HG02571 (cell line): ENCODE measurements at regions not wholly inside any gene's neighbourhood (a gene's known extent, or its start where the extent isn't known, plus 50 kb on each side); places are given as distances from the start of the nearest gene placed in this dataset.

Experiments used
- ATAC-seq: cut with Tn5 transposase; IDR thresholded peaks from one replicate; pipeline ENCODE4 v1.9.1; 2021; ENCODE audit warnings: mild to moderate bottlenecking, moderate library complexity; ENCODE audit not compliant: unreplicated experiment

DNA sequence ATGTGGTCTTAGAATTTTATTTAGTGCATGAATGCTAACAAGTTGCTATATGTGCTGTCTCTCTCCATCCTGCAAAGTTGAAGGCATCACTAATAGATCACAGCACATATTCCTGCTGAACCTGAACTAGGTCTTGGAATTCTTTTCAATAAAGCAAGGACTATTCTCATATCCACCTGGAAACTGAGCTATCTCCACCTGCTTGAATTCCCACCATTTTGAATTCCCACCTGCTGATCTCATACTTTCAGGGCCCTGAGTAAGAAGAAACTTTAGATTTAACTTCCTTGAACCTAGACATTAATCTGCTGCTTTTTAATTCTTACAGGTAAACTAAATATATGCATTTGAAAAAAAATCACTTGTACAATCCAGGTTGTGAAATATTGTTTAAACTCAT lies 445.3 kb upstream of the CCL2 start:
- ATAC-seq: no peak

DNA sequence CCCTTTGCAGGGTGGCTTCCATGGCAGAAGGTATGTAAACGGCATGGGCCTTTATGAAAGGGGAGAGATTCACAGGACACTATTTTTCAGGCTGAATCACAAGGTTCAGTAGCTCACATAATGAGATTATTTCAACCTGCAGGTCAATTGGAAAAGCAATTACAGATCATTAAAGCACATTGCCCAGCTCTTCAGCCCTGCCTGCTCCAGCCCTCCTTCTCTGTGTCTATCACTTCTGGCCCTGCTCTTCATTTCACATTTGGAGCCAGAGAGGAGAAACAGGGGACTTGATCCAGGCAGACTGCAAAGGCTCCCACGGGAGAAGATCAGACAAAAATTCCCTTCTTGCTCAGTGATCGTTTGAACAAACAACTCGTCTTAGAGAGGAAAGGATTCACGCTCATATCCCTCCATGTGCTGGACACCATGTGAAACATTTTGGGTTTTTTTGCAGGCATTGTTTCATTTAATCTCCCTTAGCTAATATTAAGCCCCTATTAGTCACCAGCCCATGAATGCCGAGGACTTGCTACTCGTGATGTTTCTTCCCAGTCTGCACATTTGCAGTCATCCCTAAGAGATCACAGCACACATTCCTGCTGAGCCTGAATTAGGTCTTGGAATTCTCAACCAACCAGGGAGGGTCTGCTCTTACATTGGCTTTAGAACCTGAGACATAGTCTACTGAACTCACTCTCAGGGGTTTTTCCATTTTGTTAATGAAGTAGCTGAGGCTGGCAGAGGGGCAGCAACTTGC lies 443.9 kb upstream of the CCL2 start:
- ATAC-seq: no peak

DNA sequence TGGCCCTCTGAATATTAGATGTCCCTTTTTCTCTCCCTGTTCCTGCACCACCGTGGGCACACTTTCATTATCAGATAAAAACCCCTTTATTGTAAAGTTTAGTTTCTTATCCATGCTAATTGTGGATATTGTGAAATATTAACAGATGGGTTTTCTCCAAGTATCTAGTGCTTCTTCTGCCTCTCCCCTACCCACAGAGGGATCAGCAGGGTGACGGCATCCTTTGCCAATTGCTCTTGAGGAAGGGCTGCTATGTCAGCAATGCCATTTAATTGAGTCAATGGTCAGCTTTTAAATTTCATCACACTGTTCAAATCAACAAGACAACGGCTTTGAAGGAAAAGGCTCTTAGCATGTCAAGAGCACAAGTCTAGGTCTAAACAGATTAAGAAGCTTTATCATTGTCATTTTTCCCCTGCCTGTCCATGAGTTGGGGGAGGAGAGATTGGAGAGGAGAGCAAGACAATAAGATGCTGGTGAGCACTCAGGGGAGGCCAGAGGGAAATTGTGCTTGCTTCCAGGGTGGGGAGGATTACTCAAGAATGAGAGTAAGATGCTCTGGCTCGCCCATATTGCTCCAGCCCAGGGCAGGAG lies 443.0 kb upstream of the CCL2 start:
- no peak for ATAC-seq

DNA sequence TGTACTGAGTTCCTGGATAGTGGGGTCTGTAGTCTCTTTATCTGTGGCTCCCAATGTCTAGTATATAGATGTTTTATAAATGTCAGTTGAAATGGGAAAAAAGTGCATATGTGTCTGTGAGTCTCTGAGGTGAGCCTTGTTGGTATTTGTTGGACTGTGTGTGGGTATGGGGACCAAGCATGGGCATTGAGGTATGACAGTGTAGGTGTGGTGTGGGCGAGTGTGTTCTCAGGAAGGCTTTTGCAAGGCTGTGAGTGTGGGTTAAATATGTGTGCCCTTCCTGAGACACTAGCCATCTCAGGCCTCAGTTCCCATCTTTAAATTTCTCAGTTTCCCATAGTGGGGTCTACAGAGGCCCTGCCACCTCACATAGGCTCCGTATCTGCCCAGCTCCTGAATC lies 440.2 kb upstream of the CCL2 start:
- ATAC-seq: no peak

DNA sequence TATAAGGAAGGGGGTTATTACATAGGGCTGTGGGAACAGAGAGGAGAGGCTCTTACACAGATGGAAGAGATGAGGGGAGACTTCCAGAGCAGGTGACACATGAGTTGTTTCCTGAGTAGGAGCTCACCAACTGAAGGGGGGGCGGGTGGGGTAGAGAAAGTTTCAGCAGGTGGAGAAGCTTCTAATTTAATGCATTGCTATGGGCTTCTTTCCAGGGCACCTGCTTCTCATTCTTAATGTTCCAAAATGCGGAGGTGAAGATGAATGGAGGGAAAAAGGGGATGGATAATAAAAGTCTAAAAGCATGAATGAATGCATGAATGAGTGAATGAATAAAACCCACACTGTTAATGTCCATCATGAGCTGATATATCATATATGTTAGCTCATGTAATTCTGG lies 439.0 kb upstream of the CCL2 start:
- no peak for ATAC-seq

DNA sequence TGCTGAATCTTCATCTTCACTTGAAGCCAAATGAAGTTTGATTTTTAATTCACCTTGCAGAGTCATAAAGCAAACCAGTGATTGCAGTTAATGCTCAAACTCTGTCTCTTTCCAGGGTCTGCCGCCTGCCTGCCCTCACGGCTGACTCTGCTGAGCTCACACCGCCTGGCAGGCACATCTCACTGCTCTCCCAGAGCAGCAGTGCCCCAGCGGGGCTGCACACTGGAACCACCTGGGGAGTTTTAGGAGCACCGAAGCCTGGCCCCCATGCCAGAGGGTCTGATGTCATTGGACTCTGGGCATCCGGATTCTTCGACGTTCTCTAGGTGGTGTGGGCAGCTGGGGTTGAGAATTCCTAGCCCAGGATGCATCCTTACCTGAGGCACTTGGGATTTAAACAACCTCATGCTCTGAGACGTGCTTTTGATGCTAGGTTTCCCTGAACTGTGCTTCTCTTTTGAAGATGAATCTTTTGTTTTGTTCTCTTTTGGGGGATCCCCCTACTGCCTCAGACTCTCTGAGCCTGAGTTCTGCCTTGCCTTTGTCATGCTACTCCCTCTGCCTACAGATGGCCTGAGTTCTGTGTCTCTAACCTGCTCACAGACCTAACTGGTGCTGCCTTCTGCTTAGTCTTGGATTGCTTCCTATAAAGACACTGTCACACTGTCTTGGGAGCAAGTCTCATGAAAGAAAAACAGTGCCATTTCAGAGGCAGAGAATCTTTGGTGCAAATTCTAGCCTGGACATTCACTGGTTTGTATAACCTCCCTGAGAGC lies 438.1 kb upstream of the CCL2 start:
- ATAC-seq: no peak

DNA sequence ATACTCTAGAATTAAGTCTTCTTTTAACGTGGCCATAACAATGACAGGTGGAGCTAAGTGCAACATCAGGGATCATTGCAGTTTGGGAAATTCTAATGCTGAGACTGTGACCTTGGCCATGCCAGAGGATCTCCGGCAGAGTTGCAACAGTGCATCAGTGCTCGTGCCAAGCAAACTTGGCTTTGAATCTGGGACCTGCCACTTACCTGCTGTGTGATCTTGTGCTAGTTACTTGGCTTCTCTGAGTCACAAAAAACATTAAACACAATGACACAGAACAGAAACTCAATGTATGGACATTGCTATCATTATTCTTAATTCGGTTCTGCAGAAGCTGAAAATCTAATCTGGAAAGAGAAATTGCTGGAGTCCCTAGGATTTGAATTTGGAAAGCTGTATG lies 435.5 kb upstream of the CCL2 start:
- no peak for ATAC-seq

DNA sequence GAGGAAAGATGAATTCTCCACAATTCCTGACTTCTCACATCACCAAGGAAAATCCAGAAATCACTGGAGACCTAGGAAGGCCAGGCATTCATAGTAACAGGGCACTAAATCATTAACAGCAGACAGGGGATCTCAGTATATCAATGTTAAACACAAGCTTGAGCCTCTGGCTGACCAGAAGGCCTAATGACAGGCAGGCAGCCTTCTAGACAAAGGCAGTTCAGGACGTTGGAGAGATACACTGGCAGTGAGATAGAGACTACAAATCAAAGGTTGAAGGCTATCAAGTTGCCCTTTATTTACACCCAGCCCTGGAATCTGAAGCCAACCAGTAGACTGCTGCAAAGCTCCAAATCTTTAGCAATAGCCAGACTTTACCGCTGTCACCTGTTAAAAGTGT lies 422.8 kb upstream of the CCL2 start:
- ATAC-seq: no peak

DNA sequence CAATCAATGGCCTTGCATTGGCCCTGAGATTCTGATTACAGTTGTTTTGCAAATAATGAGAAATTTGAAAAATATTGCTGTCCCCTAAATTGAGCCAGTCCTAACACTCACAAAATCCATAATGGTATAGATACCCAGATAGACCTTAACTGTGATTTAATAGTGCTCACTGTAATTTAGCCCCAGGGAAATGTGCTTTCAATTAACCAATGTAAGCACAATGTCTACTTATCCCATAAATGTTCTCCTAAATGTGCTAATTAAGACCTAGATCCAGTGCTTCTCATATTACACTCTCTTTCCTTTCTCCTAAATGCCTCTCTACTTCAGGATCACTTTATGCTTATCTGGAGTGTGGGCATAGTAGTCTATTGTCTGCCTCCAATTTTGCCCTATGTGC lies 417.8 kb upstream of the CCL2 start:
- ATAC-seq: no peak

DNA sequence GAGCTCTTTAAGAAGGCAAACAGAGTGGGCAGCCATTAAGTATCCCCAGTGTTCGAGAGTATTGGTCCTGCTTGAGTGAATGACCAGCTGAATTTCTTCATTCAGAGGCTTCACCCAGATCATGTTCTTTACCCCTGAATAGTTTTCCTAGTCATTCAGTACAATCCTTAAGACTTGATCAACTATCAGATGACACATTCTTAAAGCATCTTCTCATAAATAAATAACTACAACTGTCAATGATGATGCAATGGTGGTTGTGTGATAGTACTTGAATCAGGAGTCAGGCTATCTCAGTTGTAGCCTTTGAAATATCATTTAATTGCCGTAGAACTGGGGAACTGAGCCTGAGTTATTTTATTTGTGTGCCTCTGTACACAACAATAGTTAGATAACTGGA lies 416.8 kb upstream of the CCL2 start:
- ATAC-seq: no peak

DNA sequence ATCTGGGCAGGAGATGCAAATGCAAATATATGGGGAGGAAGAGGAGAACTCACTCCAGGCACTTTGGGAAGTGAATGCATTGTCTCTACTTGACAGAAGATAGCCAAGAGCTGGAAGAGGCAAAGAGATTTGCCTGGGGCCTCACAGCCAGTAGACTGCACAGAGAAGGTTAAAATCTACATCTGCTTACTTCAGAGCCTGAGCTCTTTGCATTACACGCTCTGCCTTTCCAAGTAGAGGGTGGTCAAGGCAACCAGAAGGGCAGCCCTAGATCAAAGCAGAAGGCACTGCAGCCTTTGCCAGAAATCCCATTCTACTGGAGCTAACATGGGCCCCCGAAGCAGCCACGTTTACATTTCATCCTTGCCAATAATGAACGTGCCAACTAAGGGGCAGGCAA lies 407.2 kb upstream of the CCL2 start:
- ATAC-seq: no peak

DNA sequence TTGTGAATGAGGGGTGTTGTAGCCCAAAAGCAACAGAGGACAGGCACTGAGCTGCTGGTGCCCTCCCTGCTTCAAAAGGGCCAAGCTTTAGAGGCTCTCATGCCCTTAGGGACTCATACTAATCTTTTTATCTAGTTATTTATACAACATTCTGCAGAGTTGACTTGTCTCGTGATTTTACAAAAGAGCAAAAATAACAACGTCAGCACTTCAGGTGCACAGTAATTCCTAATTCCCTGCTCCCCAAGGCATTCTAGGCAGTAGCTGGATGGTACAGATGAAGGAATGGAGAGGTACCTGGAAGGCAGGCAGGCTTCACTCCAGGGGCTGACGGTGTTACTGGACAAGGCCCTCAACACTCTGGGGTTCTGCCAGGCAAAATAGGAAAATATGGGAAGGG lies 406.7 kb upstream of the CCL2 start:
- no peak for ATAC-seq

DNA sequence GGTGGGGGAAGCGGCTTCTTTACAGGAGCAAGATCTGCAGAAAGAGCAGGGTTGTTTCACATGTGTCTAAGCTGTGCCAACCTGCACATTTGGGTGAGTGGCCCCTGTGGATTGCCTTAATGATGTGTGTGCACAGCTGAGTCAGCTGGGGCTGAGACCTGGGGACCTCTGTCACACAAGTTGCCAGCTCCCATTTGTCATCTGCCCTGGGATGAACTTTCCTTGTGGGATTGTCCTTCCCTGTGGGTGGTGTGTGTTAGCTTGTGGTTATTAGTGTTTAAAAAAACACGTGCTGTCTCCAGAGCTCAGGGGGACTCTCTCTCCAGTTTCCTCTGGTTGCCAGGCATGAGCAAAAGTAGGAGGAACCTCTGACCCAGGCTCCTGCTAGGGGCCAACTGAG lies 400.5 kb upstream of the CCL2 start:
- no peak for ATAC-seq

DNA sequence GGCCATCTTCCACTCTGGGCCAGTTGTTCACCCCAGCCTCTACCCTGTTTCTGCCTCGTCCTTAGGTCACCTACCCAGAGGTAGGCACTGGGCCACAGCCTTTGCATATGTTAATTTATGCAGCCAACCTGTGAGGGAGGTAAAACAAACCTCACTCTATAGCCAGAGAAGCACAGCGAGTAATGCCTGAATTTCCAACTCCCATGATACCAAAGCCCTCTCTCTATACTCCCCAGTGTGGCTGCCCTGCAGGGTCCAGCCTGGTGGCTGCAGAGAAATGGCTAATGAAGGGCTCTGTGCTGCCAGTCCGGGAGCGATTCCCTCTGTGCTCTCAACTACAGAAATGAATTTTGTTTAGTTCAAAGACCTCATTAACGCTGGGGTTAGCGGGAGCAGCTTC lies 397.0 kb upstream of the CCL2 start:
- no peak for ATAC-seq

DNA sequence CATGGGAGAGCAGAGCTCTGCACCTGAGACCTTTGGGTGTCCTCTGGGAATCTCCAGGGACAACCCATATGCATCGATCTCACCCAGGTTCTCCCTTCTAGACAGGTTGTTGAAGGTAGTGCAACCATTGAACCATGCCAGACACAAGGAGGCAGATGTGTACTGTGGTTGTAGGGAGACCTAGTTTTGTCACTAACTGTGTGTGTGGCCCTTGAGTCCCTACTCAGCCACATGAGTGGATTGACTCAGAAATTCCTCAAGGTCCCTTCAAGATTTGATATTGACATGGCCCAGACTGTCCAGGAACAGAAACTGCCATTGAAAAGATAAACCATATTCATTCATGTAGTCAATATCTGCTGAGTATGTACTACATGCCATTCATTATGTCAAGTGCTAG lies 396.4 kb upstream of the CCL2 start:
- ATAC-seq: no peak

DNA sequence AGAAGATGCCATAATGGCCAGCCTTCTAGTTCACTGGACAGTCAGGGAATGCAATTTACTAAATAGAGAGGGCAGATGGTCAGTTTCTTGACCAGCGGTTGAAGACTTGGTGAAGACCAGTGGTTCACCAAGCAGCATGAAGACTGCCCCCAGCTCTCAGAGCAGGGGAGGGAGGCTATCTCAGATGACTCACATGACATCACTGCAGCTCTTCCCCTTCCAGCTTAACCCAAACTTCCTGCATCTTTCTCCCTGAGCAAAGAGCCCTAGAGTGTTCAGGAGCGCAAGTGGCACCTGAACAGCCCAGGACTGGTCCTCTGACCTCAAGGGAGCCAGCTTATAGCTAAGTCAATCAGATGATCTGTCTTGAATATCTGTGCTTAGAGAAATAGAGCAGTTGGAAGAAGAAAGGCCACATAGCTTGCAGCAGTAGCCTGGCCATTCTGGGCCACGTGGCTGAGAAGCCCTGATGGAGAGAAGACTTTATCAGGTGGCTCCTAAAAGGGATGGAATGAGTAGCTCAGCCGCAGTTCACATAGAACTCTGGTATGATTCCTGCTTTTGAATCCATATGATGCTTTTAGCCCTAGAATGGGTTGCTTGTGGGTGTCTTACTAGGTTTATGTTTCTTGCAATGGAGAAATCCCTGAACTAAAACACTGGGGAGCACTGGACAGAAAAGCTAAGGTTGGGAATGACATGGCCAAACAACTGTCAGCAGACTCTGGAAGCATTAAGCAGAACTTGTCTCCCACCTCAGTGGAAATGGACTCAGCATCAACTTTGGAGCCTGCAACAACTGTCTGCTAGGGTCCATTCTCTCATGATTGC lies 392.1 kb upstream of the CCL2 start:
- ATAC-seq: no peak

DNA sequence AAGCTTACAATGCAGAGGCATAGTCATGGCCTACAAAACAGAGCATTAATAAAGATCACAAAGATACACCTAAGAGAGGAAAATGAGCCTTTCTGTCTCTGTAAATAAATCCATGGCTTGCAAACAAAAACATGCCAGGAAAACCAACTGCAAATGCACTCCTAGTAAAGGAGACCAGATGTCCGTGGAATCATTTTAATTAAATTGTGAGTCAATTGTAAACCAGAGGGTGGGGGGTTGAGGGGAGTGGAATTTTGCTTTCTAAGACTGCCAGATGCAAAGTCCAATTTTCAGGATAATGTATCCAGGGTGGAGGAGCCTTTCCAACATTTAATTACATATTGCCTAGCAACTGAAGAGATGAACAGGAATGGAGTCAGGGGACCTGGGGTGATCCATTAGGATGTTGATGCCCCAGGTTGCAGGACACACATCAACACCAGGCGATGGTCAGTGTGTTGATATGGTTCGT lies 390.3 kb upstream of the CCL2 start:
- ATAC-seq: no peak

DNA sequence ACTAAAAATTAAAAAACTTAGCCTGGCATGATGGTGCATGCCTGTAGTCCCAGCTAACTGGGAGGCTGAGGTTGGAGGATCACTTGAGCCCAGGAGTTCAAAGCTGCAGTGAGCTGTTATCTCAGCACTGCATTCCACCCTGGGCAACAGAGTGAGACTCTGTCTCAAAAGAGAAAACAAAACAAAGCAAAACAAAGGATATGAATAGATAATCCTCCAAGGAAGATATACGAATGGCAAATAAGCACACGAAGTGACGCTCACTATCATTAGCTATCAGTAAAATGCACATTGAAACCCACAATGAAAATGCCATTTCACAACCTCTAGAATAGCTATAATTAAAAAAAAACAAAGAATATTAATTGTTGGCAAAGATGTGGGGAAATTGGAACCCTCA lies 386.2 kb upstream of the CCL2 start:
- no peak for ATAC-seq

DNA sequence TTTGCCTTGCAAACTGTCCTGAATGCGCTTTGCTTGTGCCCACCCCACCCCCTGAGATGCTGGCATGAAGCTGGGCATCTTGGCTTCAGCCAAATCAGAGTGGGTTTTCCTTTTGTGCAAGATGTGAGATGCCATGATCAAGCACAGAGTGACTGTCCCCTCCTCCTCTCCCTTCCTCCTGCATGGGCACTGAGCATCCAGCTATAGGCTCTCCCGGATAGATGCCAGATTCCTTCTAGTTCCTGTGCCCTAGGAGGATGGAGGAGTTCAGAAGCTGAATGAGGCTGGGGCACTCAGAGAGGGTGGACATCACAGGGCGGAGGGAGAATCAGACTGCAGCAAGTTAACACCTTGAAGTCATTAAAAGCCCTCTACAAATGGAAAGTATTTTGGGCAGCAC lies 384.1 kb upstream of the CCL2 start:
- ATAC-seq: no peak

DNA sequence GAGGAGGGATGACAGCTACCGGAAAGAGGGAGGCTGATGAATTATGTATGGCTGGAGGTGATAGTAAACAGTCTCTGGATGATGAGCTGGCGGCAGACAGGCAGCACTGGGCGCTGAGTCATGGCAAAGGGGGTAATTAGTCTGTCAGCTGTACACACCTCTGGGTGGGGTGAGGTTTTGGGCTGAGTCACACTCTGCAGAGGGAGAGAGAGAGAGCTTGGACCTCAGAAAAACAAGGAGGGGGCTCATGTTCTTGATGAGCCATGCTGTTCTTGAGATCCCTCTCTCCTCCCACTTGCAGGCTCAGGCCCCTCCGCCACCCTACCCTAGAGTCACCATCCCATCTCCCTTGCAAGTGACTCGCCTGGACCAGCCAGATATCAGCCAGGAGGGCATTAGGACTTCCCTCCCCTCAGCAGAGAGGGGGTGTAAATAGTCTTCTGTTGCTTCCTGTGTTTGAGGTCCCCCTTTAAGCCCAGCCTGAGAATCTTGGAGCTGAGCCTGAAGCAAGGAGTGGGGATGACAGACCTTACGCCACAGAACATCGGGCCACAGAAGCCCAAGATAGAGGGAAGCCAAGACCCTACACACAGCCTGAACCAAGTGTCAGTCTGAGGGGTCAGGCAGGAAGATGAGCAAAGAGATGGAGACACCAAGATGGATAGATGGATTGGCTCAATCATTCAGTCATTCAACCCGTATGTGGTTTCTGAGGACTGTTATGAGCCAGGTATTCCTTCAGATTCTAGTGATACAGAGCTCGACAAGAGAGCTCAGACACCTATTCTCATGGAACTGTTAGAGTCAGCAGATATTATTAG lies 383.2 kb upstream of the CCL2 start:
- no peak for ATAC-seq
